H1 (cell line): ENCODE measurements at regions not wholly inside any gene's neighbourhood (a gene's known extent, or its start where the extent isn't known, plus 50 kb on each side); places are given as distances from the start of the nearest gene placed in this dataset.

Experiments
- CTCF ChIA-PET: fragments of 300-600 bp; sonication (Branson Sonifier 250); formaldehyde crosslinking; loops from one replicate; lab custom pipeline; 2021; ENCODE audit not compliant: partially characterized antibody; lab: Charles Lee
- POLR2A ChIA-PET: fragments of 300-600 bp; sonication (Branson Sonifier 250); formaldehyde crosslinking; loops from one replicate; lab custom pipeline; 2021; ENCODE audit warnings: inconsistent platforms; ENCODE audit not compliant: partially characterized antibody; lab: Charles Lee
- DNase-seq, 2 experiments: peaks; one replicate each; pipeline versions ENCODE4 v3.0.0 to v3.0.0-alpha.2; 2010 to 2022; ENCODE audit warnings: low spot score in 2 of 2, low read depth in 1 of 2, mixed read lengths in 1 of 2
- FAIRE-seq: peaks from 2 replicates; lab custom pipeline; 2011; peaks lifted over from hg19 to GRCh38; lab: Jason Lieb, UNC
- H2AFZ ChIP-seq: 2 replicates; pipeline ENCODE4 v1.8.1; 2012; ENCODE audit warnings: low read length, inconsistent platforms
- H2AK5ac ChIP-seq: 2 replicates; pipeline ENCODE4 v1.6.1; 2013; ENCODE audit warnings: low read depth, low read length
- H2BK120ac ChIP-seq: replicated peaks from 2 replicates; pipeline ENCODE3; 2013; ENCODE audit warnings: low read depth, low read length, inconsistent platforms
- H2BK12ac ChIP-seq: 2 replicates; pipeline ENCODE4 v1.6.1; 2013; ENCODE audit warnings: low read depth, low read length
- H2BK15ac ChIP-seq: 2 replicates; pipeline ENCODE4 v1.6.1; 2013; ENCODE audit warnings: low read length
- H2BK20ac ChIP-seq: 2 replicates; pipeline ENCODE4 v1.6.1; 2013; ENCODE audit warnings: low read length
- H2BK5ac ChIP-seq: 2 replicates; pipeline ENCODE4 v1.6.1; 2013; ENCODE audit warnings: low read depth, low read length
- H3K14ac ChIP-seq: 2 replicates; pipeline ENCODE4 v1.6.1; 2013; ENCODE audit warnings: inconsistent platforms; ENCODE audit not compliant: insufficient read length
- H3K18ac ChIP-seq: 2 replicates; pipeline ENCODE4 v1.6.1; 2013; ENCODE audit warnings: low read length; ENCODE audit errors: extremely low read depth
- H3K23ac ChIP-seq: 2 replicates; pipeline ENCODE4 v1.6.1; 2013; ENCODE audit warnings: inconsistent platforms; ENCODE audit not compliant: insufficient read length
- H3K23me2 ChIP-seq: 2 replicates; pipeline ENCODE4 v1.6.1; 2013; ENCODE audit warnings: low read depth, low read length
- H3K27ac ChIP-seq: 2 replicates; pipeline ENCODE4 v1.6.1; 2011; ENCODE audit warnings: low read depth, low read length, inconsistent platforms
- H3K27me3 ChIP-seq, 4 experiments: replicated peaks in 1 of 4; 1 replicate in 1 of 4; 2 replicates in 3 of 4; pipeline versions ENCODE4 v1.6.1 to v1.8.1; 2011 to 2013; ENCODE audit warnings: low read length in 3 of 4, mild to moderate bottlenecking in 3 of 4, inconsistent platforms in 2 of 4, mixed read lengths in 2 of 4, moderate library complexity in 1 of 4; ENCODE audit not compliant: control insufficient read depth in 3 of 4, insufficient read depth in 3 of 4; ENCODE audit errors: extremely low read depth in 1 of 4
- H3K36me3 ChIP-seq, 4 experiments: 2 replicates each; pipeline versions ENCODE4 v1.6.1 to v1.8.1; 2011 to 2013; ENCODE audit warnings: mild to moderate bottlenecking in 4 of 4, low read length in 3 of 4, moderate library complexity in 2 of 4, control low read depth in 1 of 4, inconsistent platforms in 1 of 4; ENCODE audit not compliant: insufficient read depth in 4 of 4, control insufficient read depth in 2 of 4
- H3K4ac ChIP-seq: replicated peaks from 2 replicates; pipeline ENCODE3; 2013; ENCODE audit warnings: low read length, low read depth, mixed read lengths, inconsistent platforms; ENCODE audit not compliant: insufficient read length
- H3K4me1 ChIP-seq, 4 experiments: replicated peaks in 1 of 4; 1 replicate in 1 of 4; 2 replicates in 3 of 4; pipeline versions ENCODE4 v1.6.1 to v1.8.1; 2011 to 2013; ENCODE audit warnings: low read length in 3 of 4, inconsistent platforms in 2 of 4, mixed read lengths in 1 of 4; ENCODE audit not compliant: insufficient read depth in 4 of 4, control insufficient read depth in 3 of 4
- H3K4me2 ChIP-seq, 2 experiments: 2 replicates each; pipeline versions ENCODE4 v1.6.1 to v1.8.1; 2011 to 2013; ENCODE audit warnings: low read depth in 2 of 2, low read length in 2 of 2, control low read depth in 1 of 2, inconsistent platforms in 1 of 2, mild to moderate bottlenecking in 1 of 2; ENCODE audit not compliant: insufficient read depth in 1 of 2
- H3K4me3 ChIP-seq, 4 experiments: fragments of 200-600, 300-600 bp in 1 of 4; sonication (generic), shearing (Covaris generic), sonication (Bioruptor Twin) in 1 of 4; 2 replicates each; pipeline versions ENCODE4 v1.5.1 to v1.8.1; 2011 to 2016; ENCODE audit warnings: low read length in 4 of 4, low read depth in 3 of 4, control low read depth in 2 of 4, inconsistent platforms in 2 of 4, mild to moderate bottlenecking in 2 of 4, mixed read lengths in 1 of 4, moderate library complexity in 1 of 4; ENCODE audit not compliant: insufficient read depth in 2 of 4; ENCODE audit errors: extremely low read depth in 1 of 4
- H3K56ac ChIP-seq: replicated peaks from 2 replicates; pipeline ENCODE3; 2013; ENCODE audit warnings: low read depth, mild to moderate bottlenecking, mixed read lengths, low read length, inconsistent platforms; ENCODE audit not compliant: insufficient read length
- H3K79me1 ChIP-seq: 2 replicates; pipeline ENCODE4 v1.6.1; 2013; ENCODE audit warnings: low read depth, low read length, control low read depth
- H3K79me2 ChIP-seq, 2 experiments: 2 replicates each; pipeline versions ENCODE4 v1.6.1 to v1.8.1; 2012 to 2013; ENCODE audit warnings: low read length in 2 of 2, mild to moderate bottlenecking in 2 of 2, inconsistent platforms in 1 of 2; ENCODE audit not compliant: insufficient read depth in 2 of 2, control insufficient read depth in 1 of 2
- H3K9ac ChIP-seq, 4 experiments: replicated peaks in 1 of 4; 1 replicate in 1 of 4; 2 replicates in 3 of 4; pipeline versions ENCODE4 v1.6.1 to v1.8.1; 2011 to 2013; ENCODE audit warnings: low read depth in 3 of 4, low read length in 3 of 4, control low read depth in 2 of 4, mild to moderate bottlenecking in 2 of 4, moderate library complexity in 2 of 4, inconsistent platforms in 1 of 4; ENCODE audit errors: extremely low read depth in 1 of 4
- H3K9me3 ChIP-seq, 2 experiments: 2 replicates each; pipeline versions ENCODE4 v1.6.1 to v1.8.1; 2012 to 2013; ENCODE audit warnings: mild to moderate bottlenecking in 2 of 2, moderate library complexity in 2 of 2, control low read depth in 1 of 2, inconsistent platforms in 1 of 2, low read depth in 1 of 2, low read length in 1 of 2, mixed read lengths in 1 of 2; ENCODE audit not compliant: insufficient read depth in 2 of 2
- H4K20me1 ChIP-seq, 2 experiments: replicated peaks in 1 of 2; 2 replicates each; pipeline versions ENCODE3 to v1.8.1; 2011 to 2013; ENCODE audit warnings: inconsistent platforms in 2 of 2, low read length in 2 of 2, mild to moderate bottlenecking in 1 of 2; ENCODE audit not compliant: insufficient read depth in 2 of 2, control insufficient read depth in 1 of 2
- H4K5ac ChIP-seq: 2 replicates; pipeline ENCODE4 v1.6.1; 2013; ENCODE audit warnings: low read length, low read depth, mixed read lengths, inconsistent platforms; ENCODE audit not compliant: insufficient read length
- H4K8ac ChIP-seq: 2 replicates; pipeline ENCODE4 v1.8.0; 2013; ENCODE audit warnings: mild to moderate bottlenecking, moderate library complexity, low read length, inconsistent platforms; ENCODE audit not compliant: insufficient read depth; ENCODE audit errors: extremely low read depth
- H4K91ac ChIP-seq: replicated peaks from 2 replicates; pipeline ENCODE3; 2013; ENCODE audit warnings: low read length, mixed read lengths, inconsistent platforms; ENCODE audit not compliant: insufficient read length
- BCL11A ChIP-seq, 2 experiments: IDR thresholded peaks; one replicate each; pipeline ENCODE4 v1.6.1; 2011; ENCODE audit warnings: low read depth in 2 of 2, low read length in 2 of 2, mild to moderate bottlenecking in 2 of 2
- JUND ChIP-seq: IDR thresholded peaks from 2 replicates; pipeline ENCODE4 v1.6.1; 2011; ENCODE audit warnings: mild to moderate bottlenecking, improper control_type of control experiment, low read length
- POU5F1 ChIP-seq: IDR thresholded peaks from 2 replicates; pipeline ENCODE4 v1.6.1; 2011; ENCODE audit warnings: low read depth, mild to moderate bottlenecking, low read length, moderate library complexity
- SP4 ChIP-seq: IDR thresholded peaks from 2 replicates; pipeline ENCODE4 v1.6.1; 2012; ENCODE audit warnings: low read length, inconsistent platforms
- WGBS, 2 experiments: shearing (Covaris generic) in 1 of 2; methylation state at CpG; one replicate each; pipeline versions ENCODE4 v1.1.6 to v1.1.7; 2013 to 2015; ENCODE audit warnings: low lambda C conversion rate in 2 of 2, mixed read lengths in 2 of 2, inconsistent platforms in 1 of 2, low coverage in 1 of 2, missing lambda C conversion rate in 1 of 2; ENCODE audit not compliant: insufficient replicate concordance in 2 of 2, insufficient coverage in 1 of 2, insufficient read length in 1 of 2; ENCODE audit errors: extremely low coverage in 1 of 2, missing lambda C conversion rate in 1 of 2; 5-methylcytosine and 5-hydroxymethylcytosine counted together
- TF ChIP-seq, protein P1 (sequence below): IDR thresholded peaks from 2 replicates; pipeline ENCODE4 v1.6.1; 2011; ENCODE audit warnings: low read depth, mild to moderate bottlenecking, low read length; ENCODE audit not compliant: insufficient read depth

DNA sequence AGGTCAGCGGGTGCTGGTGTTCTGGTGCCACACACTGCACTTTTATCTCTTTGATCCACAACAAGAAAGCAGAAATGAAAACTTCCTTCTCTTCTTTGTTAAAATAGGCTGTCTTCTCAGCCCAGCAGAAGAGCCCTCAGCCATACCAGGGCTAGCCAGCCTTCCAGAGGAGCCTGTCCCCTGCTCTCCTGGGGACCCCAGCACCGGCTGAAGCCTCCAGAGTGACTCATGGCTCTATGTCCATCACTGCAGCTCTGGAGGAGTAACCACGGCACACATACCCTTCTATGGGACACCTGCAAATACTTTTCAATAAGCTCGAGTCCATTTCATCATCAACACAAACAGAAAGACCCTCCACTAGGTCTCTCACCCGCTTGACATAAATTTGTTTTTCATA is 135.6 kb upstream of the CST7 start:
- 91% methylated on average over 5 of the region's 5 CpGs; no CpG with 5 or more reads in 1 of the 2 experiments for whole genome bisulfite sequencing, 2 experiments
- Histone ChIP-seq H3K23me2 (no peaks in the 10 kb centered on the region), H3K79me1 (peaks cover 3% of the 10 kb centered on the region; the same call in 1 of the 2 replicates), H3K4me1 (no peaks in the 10 kb centered on the region), H3K36me3 (no peaks in the 10 kb centered on the region), H2AK5ac (no peak overlapping the region), H2BK120ac (no peak overlapping the region), H4K20me1 (no peaks in the 10 kb centered on the region), H3K4ac (no peak overlapping the region), H4K5ac (no peak overlapping the region), H2BK5ac (no peak overlapping the region), H3K9ac (no peak overlapping the region), H2BK15ac (no peak overlapping the region), H3K79me2 (no peaks in the 10 kb centered on the region), H2BK20ac (no peak overlapping the region), H3K23ac (no peak overlapping the region), H2BK12ac (no peak overlapping the region), H3K27ac (no peak overlapping the region), H3K4me2 (no peak overlapping the region), H4K8ac (no peak overlapping the region), H3K14ac (no peak overlapping the region), H3K18ac (no peak overlapping the region), H3K9me3 (peaks cover 0 to 3% of the 10 kb centered on the region in 2 experiments; a peak in 1 of 4 replicates), H4K91ac (no peak overlapping the region), H3K4me3 (no peak overlapping the region), H3K27me3 (no peaks in the 10 kb centered on the region), H2AFZ (no peak overlapping the region), H3K56ac (no peak overlapping the region)
- ChIA-PET POLR2A (no interaction called here), CTCF (interaction anchor here (0.7 to 1.2 kb wide), 3 partner anchors 13 to 621 kb away, joined by 3 to 5 read pairs (median 4); no protein-coding TSS in a partner anchor)
- TF ChIP-seq SP4 (no peak), POU5F1 (no peak), BCL11A (IDR thresholded peaks at IDR 0.05; ENCODE audit: low read depth in 2 of 2, low read length in 2 of 2) (no peak), JUND (no peak)
- TF ChIP-seq, protein P1, sequence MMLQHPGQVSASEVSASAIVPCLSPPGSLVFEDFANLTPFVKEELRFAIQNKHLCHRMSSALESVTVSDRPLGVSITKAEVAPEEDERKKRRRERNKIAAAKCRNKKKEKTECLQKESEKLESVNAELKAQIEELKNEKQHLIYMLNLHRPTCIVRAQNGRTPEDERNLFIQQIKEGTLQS = no peak
- DNase-seq = no peak
- no peak for FAIRE-seq
